HG02610 (cell line): ENCODE measurements at regions not wholly inside any gene's neighbourhood (a gene's known extent, or its start where the extent isn't known, plus 50 kb on each side); places are given as distances from the start of the nearest gene placed in this dataset.

Source experiments
- ATAC-seq: cut with Tn5 transposase; IDR thresholded peaks from one replicate; pipeline ENCODE4 v1.9.1; 2021; ENCODE audit warnings: mild to moderate bottlenecking, moderate library complexity; ENCODE audit not compliant: unreplicated experiment

DNA sequence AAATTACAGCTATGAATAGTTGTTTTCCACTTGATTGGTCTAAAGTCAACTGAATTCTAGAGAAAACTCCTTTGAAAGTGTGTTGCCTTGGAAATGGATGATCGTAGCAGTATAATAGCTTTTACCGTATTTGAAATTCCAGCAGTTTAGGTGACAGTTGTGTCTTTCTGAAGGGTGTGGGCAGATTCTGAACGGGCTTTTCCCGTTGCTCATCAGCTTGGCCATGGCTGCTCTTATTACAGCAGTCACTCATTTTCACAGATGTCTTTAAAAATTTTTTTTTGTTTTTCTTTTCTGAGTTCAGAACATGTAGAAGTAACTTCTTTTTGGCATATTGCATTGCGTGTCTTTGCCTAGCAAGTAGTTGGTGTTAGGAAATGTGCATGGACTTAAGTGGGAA, 69.6 kb upstream of the SLC4A4 start:
- ATAC-seq = no peak

DNA sequence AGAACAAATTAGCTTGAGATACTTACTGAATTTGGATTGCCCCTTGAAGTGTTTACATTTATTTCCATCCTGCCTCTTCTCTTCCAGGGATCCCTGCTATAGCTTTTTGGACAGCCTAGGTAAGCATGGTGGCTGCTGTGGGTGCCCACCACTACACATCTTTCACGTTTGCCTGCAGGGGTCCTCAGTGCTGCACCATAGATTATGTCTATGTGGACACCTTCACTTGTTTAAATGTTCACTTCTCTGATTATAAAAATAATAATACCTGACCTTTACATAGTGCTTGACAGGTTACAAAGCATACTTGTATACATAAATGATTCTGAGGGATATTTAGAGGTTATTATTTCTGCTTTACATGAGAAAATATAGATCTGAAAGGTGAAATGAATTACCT, 67.9 kb upstream of the SLC4A4 start:
- peak; percentile 38 for ATAC-seq

DNA sequence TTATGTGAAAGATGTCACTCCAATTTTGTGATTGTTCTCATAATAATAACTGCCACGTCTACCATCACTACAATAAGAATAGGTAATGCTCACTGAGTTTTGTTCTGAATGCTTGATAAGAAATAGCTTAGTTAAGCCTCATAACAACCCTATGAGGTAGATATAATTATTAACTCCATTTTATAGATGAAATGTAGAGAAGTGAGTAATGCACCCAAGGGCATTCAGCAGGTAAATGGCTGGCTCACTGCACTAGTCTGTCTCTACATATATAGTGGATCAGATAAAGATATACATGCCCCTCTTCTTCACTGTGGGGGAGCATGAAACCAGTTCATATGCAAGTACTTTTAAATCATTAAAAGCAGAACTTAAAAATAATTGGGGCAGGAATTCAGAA, 65.8 kb upstream of the SLC4A4 start:
- no peak for ATAC-seq

DNA sequence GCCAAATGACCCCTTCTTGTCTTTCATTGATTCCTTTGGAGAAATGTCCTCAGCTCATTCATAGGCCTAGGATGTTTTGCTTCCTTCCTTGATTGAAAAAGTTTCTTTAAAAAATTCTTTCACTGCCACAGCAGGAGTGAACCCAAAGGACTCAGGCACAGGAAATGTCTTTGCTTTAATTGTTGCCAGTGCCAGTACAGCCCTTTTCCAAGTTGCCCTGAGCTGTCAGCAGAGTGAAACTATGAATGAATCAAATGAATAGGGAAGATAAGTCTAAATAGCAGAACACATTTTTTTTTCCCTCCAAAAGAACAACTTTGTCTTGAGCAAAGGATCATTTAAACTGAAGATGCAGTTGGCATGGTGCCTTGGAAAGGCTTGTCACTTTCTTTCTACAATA, 63.8 kb upstream of the SLC4A4 start:
- ATAC-seq = no peak

DNA sequence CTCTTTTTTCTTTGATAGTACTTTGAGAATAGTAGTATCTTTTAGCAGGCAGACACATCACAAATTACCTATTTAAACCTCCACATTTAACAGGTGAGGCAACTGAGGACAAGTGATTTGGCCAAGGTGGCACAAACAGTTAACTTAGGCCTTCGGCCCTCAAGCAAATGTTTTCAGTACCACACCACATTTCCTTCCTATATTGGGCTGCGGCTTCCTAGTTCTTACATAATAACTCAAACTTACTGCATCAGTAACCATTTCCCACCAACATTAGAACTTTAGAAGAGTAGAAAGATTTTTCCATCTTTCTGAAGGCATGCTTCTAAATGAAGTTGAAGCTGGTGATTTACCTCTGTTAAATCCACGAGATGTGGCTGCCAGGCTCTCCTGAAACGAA, 63.2 kb upstream of the SLC4A4 start:
- peak; percentile 60 for ATAC-seq

DNA sequence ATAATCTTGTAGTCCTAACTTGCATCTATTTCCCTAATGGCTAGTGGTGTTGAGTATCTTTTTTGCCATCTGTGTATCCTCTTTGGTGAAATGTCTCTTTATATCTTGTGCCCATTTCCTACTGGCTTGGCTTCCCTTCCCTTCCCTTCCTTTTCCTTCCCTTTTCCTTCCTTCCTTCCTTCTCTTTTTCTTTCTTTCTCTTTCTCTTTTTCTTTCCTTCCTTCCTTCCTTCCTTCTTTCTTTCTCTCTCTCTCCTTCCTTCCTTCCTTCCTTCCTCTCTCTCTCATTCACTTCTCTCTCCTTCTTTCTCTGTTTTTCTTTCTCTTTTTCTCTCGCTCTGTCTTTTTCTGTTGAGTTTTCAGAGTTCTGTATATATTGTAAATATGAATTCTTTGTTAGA, 61.5 kb upstream of the SLC4A4 start:
- no peak for ATAC-seq

DNA sequence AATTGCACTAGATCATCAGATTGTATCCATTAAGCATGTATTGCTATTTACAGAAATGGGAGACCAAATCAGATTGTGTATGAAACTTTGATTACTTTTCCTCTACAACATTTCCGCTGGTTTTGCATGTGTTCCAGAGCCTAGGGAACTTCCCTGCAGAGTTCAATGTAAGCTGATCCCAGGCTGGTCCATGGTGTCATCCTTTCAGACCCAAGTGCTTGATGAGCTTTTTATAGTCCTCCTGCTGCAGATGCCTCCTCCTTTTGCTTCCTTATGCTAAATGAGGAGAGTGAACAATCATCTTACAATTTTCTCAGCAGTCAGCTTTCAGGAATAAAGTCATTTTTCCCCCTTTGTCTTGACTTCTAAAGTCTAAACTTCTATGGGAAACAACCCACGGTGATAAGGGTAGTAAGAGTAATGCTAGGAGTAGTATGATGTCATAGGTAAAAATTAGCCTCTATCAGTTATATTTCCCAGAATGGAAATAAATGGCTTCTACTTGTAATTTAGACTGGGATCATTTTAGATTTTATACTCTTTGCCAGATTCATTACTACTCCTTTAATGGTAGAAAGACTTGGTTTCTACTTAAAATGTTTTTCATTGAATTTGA, 55.1 kb upstream of the SLC4A4 start:
- ATAC-seq = no peak

DNA sequence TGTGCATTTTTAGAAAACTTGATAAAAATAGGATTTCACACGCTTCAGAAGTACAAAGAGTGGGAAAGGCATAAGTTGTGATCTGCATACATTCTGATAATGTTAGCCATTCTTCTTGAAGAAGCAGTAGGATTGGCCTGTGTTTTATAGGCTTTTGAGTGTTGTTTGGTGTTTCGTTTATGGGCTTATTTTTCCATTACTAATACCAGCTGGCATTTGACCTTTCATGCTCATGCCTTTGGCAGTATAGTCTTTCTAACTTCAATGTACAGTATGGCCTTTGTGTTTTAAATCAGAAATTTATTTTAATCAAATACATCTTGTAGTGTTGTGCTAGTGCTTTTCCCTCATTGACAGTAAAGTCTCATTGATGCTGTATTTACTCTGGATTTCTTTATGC, 51.5 kb upstream of the SLC4A4 start:
- ATAC-seq = no peak

DNA sequence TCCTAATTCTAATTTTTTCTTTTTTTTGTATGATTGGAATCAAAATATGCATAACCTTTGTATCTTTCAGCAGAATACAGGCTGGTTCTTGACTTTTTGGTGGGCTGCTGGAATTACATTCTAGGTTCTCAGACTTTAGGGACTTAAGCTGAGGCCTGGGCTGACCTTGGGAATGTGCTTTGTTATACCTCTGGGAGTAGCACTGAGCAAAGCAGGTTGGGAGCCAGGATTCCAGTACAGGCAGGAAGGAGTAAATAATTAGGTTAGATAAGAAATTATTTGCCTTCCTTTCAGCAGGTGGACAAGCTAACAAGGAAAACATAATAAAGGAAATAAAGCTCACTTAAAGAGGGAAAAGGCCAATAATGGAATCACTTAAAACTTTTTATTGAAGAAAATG, 49.9 kb upstream of the SLC4A4 start:
- ATAC-seq = no peak
